Neural progenitor cell (in vitro differentiated cells): ENCODE measurements at regions not wholly inside any gene's neighbourhood (a gene's known extent, or its start where the extent isn't known, plus 50 kb on each side); places are given as distances from the start of the nearest gene placed in this dataset.
"Not testable (repeated sequence)": the region's sequence is repeated elsewhere in the genome, so short reads cannot be mapped to it uniquely, and the experiment has no call there.

Source experiments
- DNase-seq: peaks from one replicate; pipeline ENCODE4 v3.0.0-alpha.2; 2016; ENCODE audit warnings: low spot score
- H2AFZ ChIP-seq: fragments of 200-600 bp; sonication (generic); replicated peaks from 2 replicates; pipeline ENCODE4 v1.6.1; 2016; ENCODE audit warnings: antibody characterized with exemption
- H3F3A ChIP-seq: fragments of 200-600 bp; sonication (generic); 2 replicates; pipeline ENCODE4 v1.6.1; 2016; ENCODE audit warnings: antibody characterized with exemption, low read depth
- H3K27ac ChIP-seq: fragments of 200-600 bp; sonication (generic); 2 replicates; pipeline ENCODE4 v1.5.1; 2016; ENCODE audit warnings: mild to moderate bottlenecking
- H3K27me3 ChIP-seq: fragments of 200-600 bp; sonication (generic); 2 replicates; pipeline ENCODE4 v1.6.1; 2016; ENCODE audit warnings: mild to moderate bottlenecking, moderate library complexity
- H3K36me3 ChIP-seq: fragments of 200-600 bp; sonication (generic); 2 replicates; pipeline ENCODE4 v1.5.1; 2016
- H3K4me1 ChIP-seq: fragments of 200-600 bp; sonication (generic); 2 replicates; pipeline ENCODE4 v1.6.1; 2016; ENCODE audit warnings: mixed run types
- H3K4me2 ChIP-seq: fragments of 200-600 bp; sonication (generic); 2 replicates; pipeline ENCODE4 v1.6.1; 2016
- H3K4me3 ChIP-seq: fragments of 200-600 bp; sonication (generic); 2 replicates; pipeline ENCODE4 v1.5.1; 2016
- H3K79me2 ChIP-seq: fragments of 200-600 bp; sonication (generic); 2 replicates; pipeline ENCODE4 v1.6.1; 2016; ENCODE audit warnings: low read depth
- H3K9ac ChIP-seq: fragments of 200-600 bp; sonication (generic); 2 replicates; pipeline ENCODE4 v1.6.1; 2016
- H3K9me3 ChIP-seq: fragments of 200-600 bp; sonication (generic); 2 replicates; pipeline ENCODE4 v1.5.1; 2016; ENCODE audit warnings: low read depth
- H4K20me1 ChIP-seq: fragments of 200-600 bp; sonication (generic); 2 replicates; pipeline ENCODE4 v1.6.1; 2016; ENCODE audit warnings: low read depth
- H3K27ac Mint-ChIP-seq: 3 replicates; pipeline ENCODE4 v1.8.0; 2021; ENCODE audit warnings: mixed read lengths
- H3K27me3 Mint-ChIP-seq: 2 replicates; pipeline ENCODE4 v1.8.0; 2022; ENCODE audit warnings: low read depth, mild to moderate bottlenecking, inconsistent platforms, moderate library complexity, mixed read lengths; ENCODE audit not compliant: insufficient read depth
- H3K36me3 Mint-ChIP-seq: 3 replicates; pipeline ENCODE4 v1.8.0; 2021; ENCODE audit warnings: mixed read lengths
- H3K4me1 Mint-ChIP-seq: 3 replicates; pipeline ENCODE4 v1.8.0; 2021; ENCODE audit warnings: mixed read lengths
- H3K4me3 Mint-ChIP-seq: 3 replicates; pipeline ENCODE4 v1.8.0; 2021; ENCODE audit warnings: mild to moderate bottlenecking, moderate library complexity, mixed read lengths
- H3K9me3 Mint-ChIP-seq: 3 replicates; pipeline ENCODE4 v1.8.0; 2020; ENCODE audit warnings: mixed read lengths
- EZH2 ChIP-seq: fragments of 200-600 bp; sonication (generic); IDR thresholded peaks from 2 replicates; pipeline ENCODE4 v1.6.1; 2017; ENCODE audit warnings: antibody characterized with exemption, mild to moderate bottlenecking, moderate library complexity
- EZH2phosphoT487 ChIP-seq: fragments of 200-600 bp; sonication (generic); IDR thresholded peaks from 2 replicates; pipeline ENCODE4 v1.6.1; 2017; ENCODE audit warnings: antibody characterized with exemption
- TF ChIP-seq, protein P1 (sequence below): fragments of 200-600 bp; sonication (generic); IDR thresholded peaks from 2 replicates; pipeline ENCODE4 v1.5.1; 2017; ENCODE audit warnings: antibody characterized with exemption, mild to moderate bottlenecking

DNA sequence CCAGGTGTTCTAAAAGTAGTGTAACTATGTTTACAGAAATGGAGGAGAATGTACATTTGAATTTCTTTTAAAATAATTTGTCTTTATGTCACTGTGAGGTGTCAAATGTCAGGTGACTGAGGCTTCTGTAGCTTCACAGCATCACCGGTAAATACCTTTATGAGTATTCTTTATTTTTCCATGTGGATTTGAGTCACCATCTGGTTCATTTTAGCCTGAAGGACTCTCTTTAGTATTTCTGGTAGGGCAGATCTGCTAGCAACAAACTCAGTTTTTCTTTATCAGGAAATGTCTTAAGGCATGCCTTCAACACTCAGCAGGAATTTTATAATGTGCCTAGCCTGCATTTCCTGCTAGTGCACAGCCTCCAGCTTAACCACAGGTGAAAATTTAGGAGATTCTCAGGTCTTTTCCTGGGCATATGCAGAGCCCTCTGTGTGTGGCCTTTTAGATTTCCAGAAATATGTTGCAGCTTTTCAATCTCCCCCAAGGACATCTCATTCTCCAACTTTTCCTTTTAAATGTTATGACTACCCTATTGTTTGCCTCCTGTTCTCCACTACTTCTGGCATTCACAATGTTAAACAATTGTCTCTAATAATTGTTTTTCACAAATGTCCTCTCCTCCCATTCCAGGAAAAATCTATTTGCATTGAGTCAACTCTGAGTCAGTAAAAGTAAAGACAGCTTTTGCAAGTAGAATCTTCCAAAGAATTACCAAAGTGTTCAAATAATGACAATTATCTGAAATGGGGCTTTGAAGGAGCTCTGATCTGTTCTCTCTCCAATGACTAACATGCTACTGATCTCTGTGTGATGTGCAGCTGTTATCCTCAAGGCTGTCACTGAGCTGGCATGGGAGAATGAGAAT is 239.4 kb upstream of the CPHXL start:
- Mint-ChIP-seq H3K9me3 (no peaks in the 10 kb centered on the region), H3K27ac (no peak overlapping the region), H3K4me1 (no peaks in the 10 kb centered on the region), H3K4me3 (no peak overlapping the region), H3K36me3 (no peaks in the 10 kb centered on the region), H3K27me3 (no peaks in the 10 kb centered on the region)
- no peaks in the 10 kb centered on the region for H4K20me1 ChIP-seq
- H3K9ac ChIP-seq = no peak overlapping the region
- peaks cover 5% of the 10 kb centered on the region for H3K27me3 ChIP-seq
- no peaks in the 10 kb centered on the region for H3F3A ChIP-seq
- H3K9me3 ChIP-seq = no peaks in the 10 kb centered on the region
- no peak overlapping the region for H3K27ac ChIP-seq
- no peaks in the 10 kb centered on the region for H3K79me2 ChIP-seq
- H3K4me3 ChIP-seq = no peak overlapping the region
- no peak for DNase-seq
- TF ChIP-seq, protein P1, sequence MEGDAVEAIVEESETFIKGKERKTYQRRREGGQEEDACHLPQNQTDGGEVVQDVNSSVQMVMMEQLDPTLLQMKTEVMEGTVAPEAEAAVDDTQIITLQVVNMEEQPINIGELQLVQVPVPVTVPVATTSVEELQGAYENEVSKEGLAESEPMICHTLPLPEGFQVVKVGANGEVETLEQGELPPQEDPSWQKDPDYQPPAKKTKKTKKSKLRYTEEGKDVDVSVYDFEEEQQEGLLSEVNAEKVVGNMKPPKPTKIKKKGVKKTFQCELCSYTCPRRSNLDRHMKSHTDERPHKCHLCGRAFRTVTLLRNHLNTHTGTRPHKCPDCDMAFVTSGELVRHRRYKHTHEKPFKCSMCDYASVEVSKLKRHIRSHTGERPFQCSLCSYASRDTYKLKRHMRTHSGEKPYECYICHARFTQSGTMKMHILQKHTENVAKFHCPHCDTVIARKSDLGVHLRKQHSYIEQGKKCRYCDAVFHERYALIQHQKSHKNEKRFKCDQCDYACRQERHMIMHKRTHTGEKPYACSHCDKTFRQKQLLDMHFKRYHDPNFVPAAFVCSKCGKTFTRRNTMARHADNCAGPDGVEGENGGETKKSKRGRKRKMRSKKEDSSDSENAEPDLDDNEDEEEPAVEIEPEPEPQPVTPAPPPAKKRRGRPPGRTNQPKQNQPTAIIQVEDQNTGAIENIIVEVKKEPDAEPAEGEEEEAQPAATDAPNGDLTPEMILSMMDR = no peak
- TF ChIP-seq EZH2phosphoT487 = no peak
- TF ChIP-seq EZH2 = no peak
- H3K4me1 ChIP-seq = no peaks in the 10 kb centered on the region
- no peak overlapping the region for H3K4me2 ChIP-seq
- no peak overlapping the region for H2AFZ ChIP-seq
- no peaks in the 10 kb centered on the region for H3K36me3 ChIP-seq

DNA sequence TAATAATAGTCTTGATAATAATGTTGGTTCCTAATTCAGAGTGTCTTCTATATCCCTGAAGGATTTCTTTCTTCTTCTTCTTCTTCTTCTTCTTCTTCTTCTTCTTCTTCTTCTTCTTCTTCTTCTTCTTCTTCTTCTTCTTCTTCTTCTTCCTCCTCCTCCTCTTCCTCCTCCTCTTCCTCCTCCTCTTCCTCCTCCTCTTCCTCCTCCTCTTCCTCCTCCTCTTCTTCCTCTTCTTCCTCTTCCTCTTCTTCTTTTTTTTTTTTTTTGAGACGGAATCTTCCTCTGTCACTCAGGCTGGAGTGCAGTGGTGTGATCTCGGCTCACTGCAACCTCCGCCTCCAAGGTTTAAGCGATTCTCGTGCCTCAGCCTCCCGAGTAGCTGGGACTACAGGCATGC is 242.8 kb upstream of the CPHXL start:
- not testable (repeated sequence) for H3K4me3 Mint-ChIP-seq, DNase-seq, H3K27ac ChIP-seq

DNA sequence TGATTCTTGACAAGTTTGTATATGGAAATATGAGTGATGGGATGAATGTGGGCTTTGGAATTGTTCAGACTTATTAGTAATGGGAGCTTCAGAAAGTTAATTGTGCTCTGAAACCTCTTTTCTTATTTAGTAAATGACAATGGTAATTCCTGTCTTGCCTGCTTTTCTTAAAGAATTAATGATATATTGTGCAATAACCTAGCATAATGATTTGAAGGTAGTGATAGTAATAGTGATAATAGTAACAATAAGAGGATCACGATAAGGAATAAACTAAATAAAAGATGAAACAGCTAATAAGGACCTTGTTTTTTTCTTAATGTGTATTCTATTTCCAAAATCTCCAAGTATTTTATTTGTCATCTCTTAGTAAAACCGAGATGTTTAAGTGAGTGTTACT is 245.0 kb upstream of the CPHXL start:
- no peaks in the 10 kb centered on the region for H3K36me3 ChIP-seq
- no peaks in the 10 kb centered on the region for H3F3A ChIP-seq
- H3K4me1 ChIP-seq = no peaks in the 10 kb centered on the region
- no peak overlapping the region for H3K4me3 ChIP-seq
- no peak overlapping the region for H3K4me3 Mint-ChIP-seq
- peaks cover 5% of the 10 kb centered on the region for H3K27me3 ChIP-seq
- H4K20me1 ChIP-seq = no peaks in the 10 kb centered on the region
- no peaks in the 10 kb centered on the region for H3K9me3 ChIP-seq
- no peaks in the 10 kb centered on the region for H3K79me2 ChIP-seq
- no peak overlapping the region for H3K27ac ChIP-seq
- DNase-seq = no peak
- H2AFZ ChIP-seq = no peak overlapping the region
- no peak overlapping the region for H3K4me2 ChIP-seq
- TF ChIP-seq EZH2 (no peak), EZH2phosphoT487 (no peak)
- TF ChIP-seq, protein P1 = no peak
- no peaks in the 10 kb centered on the region for H3K4me1 Mint-ChIP-seq
- H3K9ac ChIP-seq = no peak overlapping the region
- no peaks in the 10 kb centered on the region for H3K9me3 Mint-ChIP-seq
- H3K27me3 Mint-ChIP-seq = no peaks in the 10 kb centered on the region
- H3K36me3 Mint-ChIP-seq = no peaks in the 10 kb centered on the region
- no peak overlapping the region for H3K27ac Mint-ChIP-seq

More for the DNA sequence above, 242.8 kb upstream of the CPHXL start:
- H3K4me1 Mint-ChIP-seq, H4K20me1 ChIP-seq, H3K4me3 ChIP-seq, H3K27ac Mint-ChIP-seq, H3K9me3 ChIP-seq, H3K36me3 Mint-ChIP-seq, H3K4me1 ChIP-seq, H2AFZ ChIP-seq, H3K36me3 ChIP-seq, H3K4me2 ChIP-seq, H3K27me3 Mint-ChIP-seq, H3K79me2 ChIP-seq, H3K27me3 ChIP-seq, H3F3A ChIP-seq, H3K9ac ChIP-seq, H3K9me3 Mint-ChIP-seq: not testable (repeated sequence)

DNA sequence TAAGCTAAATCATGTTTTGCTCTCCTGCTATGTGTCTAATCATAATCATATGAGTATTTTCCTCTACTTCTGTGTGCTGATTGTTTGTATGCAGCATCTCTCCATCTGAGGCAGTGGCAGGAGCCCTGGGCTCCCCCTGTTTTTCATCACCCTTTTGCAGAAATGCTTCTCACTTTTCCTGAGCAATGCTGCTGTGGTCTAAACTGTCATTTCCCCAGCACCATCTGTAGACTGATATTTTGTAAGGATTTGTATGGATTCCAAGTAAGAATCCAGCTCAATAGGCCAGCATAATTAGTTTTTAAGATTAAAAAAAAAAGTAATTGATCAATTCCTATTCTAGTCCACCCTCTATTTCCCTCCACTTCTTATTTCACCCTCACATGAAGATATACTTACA is 257.0 kb upstream of the CPHXL start:
- H3K27me3 Mint-ChIP-seq = no peaks in the 10 kb centered on the region
- H3K36me3 Mint-ChIP-seq = no peaks in the 10 kb centered on the region
- H3F3A ChIP-seq = no peaks in the 10 kb centered on the region
- no peaks in the 10 kb centered on the region for H3K36me3 ChIP-seq
- H3K4me1 ChIP-seq = peaks cover 8% of the 10 kb centered on the region
- no peak overlapping the region for H3K9ac ChIP-seq
- peaks cover 15% of the 10 kb centered on the region for H3K4me1 Mint-ChIP-seq
- H3K27ac Mint-ChIP-seq = no peak overlapping the region
- H3K27me3 ChIP-seq = no peaks in the 10 kb centered on the region
- no peaks in the 10 kb centered on the region for H3K79me2 ChIP-seq
- H3K4me2 ChIP-seq = no peak overlapping the region
- H3K4me3 ChIP-seq = no peak overlapping the region
- no peak for DNase-seq
- H3K27ac ChIP-seq = no peak overlapping the region
- TF ChIP-seq, protein P1 = no peak
- TF ChIP-seq EZH2phosphoT487 (no peak), EZH2 (no peak)
- peaks cover 3% of the 10 kb centered on the region for H3K9me3 Mint-ChIP-seq
- no peak overlapping the region for H2AFZ ChIP-seq
- H3K4me3 Mint-ChIP-seq = no peak overlapping the region
- H4K20me1 ChIP-seq = no peaks in the 10 kb centered on the region
- no peaks in the 10 kb centered on the region for H3K9me3 ChIP-seq
